NCI-H146 treated with DMSO at 0.1 percent for 48 hours (cell line): ENCODE measurements at regions not wholly inside any gene's neighbourhood (a gene's known extent, or its start where the extent isn't known, plus 50 kb on each side); places are given as distances from the start of the nearest gene placed in this dataset.
"Not testable (repeated sequence)": the region's sequence is repeated elsewhere in the genome, so short reads cannot be mapped to it uniquely, and the experiment has no call there.

ENCODE experiments used
- DNase-seq: peaks from one replicate; lab custom pipeline; 2025; ENCODE audit not compliant: unreplicated experiment; lab: John Stamatoyannopoulos, UW

DNA sequence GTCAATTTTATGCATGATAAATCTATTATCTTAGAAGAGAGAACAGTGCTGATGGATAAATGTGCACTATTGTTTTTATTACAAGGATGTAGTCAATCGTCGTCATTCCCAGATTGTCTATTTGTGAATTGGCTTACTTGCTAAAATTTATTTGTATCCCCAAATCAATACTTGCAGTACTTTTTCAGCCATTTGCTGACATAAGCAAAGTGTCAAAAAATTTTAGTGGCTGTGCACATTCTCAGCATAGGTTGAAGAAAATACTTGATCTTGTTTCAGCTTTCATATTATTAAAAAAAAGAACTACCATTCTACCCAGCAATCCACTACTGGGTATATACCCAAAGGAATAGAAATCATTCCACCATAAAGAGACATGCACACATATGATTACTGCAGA is 477.9 kb upstream of the CA10 start:
- DNase-seq = no peak

DNA sequence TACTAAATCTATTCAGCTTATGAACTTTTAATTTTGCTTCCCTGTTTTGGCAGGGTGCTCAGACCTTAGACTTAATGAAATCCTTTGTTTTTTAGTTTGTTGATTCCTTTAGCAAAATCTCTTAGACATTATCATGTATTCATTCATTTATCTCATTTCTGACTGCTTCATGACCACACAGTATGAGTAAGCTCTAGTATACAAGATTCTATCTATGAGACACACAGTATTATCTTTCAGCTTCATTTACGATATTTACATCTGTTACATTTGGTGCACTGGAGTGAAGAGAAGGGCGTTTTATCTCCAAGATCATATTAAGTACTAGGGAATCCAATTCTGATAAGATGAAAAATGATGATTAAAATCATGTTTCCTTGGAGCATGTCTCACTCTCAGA is 448.1 kb upstream of the CA10 start:
- DNase-seq = no peak

GRCh38 chr17:52606098-52606497 is 447.6 kb upstream of the CA10 start:
- DNase-seq = no peak

GRCh38 chr17:52604105-52604504 is 445.6 kb upstream of the CA10 start:
- no peak for DNase-seq

DNA sequence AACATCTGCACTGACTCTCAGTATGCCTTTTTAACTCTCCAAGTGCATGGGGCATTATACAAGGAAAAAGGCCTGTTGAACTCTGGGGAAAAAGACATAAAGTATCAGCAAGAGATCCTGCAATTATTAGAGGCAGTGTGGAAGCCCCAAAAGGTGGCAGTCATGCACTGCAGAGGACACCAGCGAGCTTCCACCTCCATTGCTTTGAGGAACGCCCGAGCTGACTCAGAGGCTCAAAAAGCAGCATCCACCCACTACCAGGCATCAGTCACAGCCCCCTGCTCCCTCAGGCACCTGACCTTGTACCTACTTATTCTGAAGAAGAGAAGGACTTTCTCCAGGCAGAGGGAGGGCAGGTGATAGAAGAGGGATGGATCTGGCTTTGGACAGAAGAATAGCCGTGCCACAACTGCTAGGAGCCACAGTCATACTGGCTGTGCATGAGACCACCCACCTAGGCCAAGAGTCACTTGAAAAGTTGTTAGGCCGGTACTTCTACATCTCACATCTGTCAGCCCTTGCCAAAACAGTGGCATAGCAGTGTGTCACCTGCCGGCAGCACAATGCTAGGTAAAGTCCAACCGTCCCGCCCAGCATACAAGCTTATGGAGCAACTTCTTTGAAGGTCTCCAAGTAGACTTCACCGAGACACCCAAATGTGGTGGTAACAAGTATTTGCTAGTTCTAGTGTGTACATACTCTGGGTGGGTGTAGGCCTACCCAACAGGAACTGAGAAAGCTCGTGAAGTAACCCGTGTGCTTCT is 439.1 kb upstream of the CA10 start:
- DNase-seq = not testable (repeated sequence)

- no peak for DNase-seq
Observed at GRCh38 chr17:52594516-52594915, 436.0 kb upstream of the CA10 start.

DNA sequence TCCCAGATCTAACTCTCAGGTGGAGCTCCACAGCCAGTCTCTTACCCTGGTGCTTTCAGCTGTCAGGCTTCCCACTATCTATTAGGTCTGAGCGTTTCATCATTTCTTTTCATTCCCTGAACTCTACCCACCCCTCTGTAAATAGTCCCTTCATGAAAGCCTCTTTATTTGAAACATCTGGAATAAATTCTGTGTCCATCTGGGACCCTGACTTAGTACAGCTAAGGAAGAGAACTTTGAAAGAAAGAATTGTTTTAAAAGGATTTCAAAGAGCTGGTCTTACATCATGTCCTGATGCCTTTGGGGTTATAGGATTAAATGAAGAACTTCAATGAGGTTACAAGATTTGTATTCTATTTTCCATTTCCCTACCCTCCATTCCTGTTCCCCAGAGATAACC is 388.5 kb upstream of the CA10 start:
- DNase-seq = no peak

DNA sequence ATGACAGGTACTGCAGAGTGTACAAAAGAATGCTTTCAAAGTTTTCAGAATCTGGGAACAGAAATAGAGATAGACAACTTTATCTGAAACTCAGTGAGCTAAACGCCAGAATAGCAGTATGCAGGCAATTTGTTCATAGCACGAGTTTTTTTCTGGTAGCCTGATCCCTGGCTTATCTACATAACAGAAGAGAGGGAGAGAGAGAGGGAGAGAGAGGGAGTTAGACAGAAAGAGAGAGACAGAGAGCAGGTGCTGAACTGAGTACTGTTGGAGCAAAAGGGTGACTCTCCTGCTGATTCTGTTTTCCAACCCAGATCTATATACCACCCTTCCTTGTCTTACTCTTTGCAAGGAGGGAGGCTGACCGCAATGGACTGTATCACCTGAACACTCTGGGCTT is 388.0 kb upstream of the CA10 start:
- no peak for DNase-seq

- DNase-seq = no peak
Observed at GRCh38 chr17:52537421-52537820, 378.9 kb upstream of the CA10 start.

DNA sequence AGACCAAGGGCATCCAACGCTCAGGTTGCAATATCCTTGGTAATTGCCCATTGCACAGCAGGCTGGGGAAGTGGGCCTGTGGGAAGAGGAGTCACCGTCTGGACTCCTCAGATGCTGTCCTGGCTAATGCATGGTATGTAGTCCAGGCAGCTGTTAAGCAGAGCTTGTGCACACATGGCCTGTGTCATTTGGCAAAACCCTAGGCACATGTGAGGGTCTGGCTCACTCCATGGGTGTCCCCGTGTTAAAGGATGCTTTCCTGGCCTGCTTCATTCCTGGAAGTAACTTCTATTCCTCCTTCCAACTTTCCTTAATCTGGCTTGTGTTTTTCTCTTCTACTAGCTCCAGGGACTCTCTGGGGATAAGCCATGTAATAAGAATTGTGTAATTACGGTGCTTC is 378.0 kb upstream of the CA10 start:
- DNase-seq = no peak

DNA sequence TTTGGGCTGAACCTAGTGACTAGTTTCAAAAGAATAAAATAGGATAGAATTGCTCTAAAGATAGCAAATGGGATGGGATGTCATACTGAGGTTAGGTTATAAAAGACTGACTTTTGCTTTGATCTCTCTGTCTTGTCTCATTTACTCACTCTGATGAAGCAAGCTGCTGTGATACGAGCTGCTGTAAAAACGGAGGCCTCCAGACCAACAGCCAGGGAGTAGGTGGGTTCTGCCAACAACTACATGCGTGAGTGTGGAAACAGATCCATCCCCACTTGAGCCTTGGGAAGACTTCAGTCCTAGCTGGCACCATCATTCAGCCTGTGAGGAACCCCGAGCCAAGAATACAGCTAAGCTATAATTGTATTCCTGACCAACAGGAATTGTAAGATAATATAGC is 373.9 kb upstream of the CA10 start:
- DNase-seq = no peak

DNA sequence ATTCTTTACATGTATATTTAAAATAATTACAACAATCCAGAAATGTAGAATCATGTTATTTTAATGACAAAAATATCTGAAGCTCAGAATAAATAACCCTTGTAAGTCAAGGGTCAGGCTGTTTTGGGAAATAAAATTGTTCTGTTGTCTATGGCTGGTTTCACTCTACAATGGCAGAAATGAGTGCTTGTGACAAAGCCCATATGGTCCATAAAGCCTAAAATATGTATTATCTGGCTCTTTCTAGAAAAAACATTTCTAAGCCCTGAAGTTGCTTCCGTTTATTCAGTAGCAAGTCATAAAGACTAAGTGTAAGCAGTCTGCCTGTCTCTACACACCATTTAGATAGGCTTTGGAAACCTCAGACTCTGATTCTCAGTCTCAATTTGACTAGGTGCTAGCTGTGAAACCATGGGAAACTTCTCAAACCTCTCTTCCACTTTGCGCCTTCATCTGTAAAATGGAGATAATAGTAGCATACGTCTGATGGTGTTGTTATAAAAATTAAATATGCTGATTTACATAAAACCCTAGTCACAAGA is 365.7 kb upstream of the CA10 start:
- no peak for DNase-seq

DNA sequence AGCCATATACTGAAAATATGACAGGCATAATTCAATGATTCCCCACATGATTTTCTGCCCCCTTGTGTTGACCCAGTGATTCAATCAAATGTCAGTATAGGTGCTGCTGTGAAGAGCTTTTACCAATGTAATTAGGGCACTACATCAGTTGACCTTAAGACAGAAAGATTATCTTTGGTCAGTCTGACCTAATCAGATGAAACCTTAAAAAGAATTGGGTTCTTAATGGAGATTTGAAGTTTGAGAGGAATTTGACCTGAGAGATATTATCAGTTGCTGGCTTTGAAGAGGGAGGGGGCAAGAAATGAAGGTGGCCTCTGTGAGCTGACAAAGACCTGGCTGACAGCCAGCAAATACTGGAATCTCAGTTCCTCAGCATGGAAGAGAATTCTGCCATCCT is 358.7 kb upstream of the CA10 start:
- no peak for DNase-seq

DNA sequence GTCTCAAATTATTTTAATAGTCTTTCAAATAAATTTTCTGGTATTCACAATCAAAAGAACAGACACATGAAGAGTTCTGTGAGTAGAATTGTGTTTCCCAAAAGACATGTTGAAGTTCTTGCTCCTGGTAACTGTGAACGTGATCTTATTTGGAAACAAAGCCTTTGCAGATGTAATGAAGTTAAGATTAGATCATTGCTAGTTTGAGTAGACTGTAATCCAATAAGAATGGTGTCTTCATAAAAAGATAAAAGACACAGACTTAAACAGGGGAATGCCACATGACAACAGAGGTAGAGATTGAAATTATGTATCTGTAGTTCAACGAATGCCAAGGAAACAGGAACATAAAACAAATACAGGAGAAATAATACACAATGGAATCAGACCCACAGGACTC is 357.4 kb upstream of the CA10 start:
- DNase-seq = no peak

DNA sequence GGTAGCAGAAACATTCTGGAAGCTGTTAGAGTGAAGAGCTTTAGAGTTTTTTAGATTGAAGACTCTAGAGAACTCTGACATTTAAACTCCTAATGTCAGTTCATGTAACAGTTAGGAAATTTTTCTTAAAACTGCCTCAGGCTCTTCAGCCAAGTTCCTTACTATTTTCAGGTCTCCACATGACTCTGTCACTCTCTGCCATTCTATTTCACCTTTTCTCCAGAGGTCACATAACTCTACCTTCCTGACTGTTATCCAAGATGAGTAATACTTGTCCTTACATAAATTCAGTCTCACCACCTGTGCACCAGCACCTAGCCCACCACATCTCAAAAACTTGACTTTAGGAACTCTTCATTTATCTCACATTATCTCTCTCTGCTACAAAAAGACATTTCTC is 347.1 kb upstream of the CA10 start:
- DNase-seq = no peak

DNA sequence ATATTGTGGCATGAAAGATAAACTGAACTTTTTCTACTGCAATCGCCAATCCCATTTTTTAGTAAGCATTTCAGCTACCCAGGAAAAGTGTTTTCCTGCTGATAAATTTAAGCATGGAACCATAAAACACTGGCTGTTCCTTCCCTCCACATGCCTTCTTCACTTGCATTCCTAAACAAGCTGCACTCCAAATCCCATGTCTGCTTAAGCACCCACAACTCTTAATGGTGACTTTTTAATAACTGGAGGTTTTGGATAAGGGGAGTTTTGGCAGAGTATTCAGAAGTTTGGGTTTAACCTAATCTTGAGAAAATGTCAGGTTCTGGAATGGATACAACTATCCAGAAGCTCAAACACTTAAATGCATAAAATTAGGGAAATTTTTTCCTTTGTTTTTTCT is 345.6 kb upstream of the CA10 start:
- no peak for DNase-seq

GRCh38 chr17:52495646-52496045 is 337.1 kb upstream of the CA10 start:
- no peak for DNase-seq

GRCh38 chr17:52482271-52482670 is 323.8 kb upstream of the CA10 start:
- no peak for DNase-seq

GRCh38 chr17:52477824-52478699 is 319.5 kb upstream of the CA10 start:
- no peak for DNase-seq

DNA sequence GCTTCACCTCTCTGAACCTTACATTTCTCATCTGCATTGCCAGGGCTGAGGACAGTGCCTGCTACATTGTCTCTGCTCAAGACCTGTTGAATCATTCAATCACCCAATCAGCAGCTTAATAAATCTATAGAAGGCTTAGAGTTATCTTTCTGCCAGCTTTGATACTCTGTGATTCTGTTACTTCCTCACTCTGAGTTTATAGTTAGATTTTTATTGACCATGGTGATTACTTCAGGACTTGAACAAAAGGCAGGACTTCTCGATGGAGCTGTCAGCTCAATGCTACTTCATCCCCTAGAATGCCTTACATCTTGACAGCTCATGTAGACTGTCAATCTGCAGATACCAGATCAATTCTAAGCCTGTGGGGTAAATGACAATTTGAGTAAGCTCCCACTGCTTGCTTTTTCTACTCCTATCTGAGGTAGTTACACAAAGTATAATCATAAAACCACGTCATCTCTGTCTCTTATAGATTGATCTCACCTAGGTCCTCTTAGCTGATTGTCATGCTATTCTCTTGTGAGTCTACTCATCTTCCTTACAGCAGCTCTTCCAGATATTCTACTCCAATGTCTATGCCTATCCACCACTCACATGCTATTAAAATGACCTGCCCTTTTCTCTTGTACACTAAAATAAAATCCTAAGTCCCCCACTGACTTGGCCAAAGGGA is 318.3 kb upstream of the CA10 start:
- no peak for DNase-seq

GRCh38 chr17:52470553-52470952 is 312.0 kb upstream of the CA10 start:
- DNase-seq = no peak

- DNase-seq = no peak
Observed at GRCh38 chr17:52465407-52465806, 306.9 kb upstream of the CA10 start.
